HG03103 (cell line): ENCODE measurements at regions not wholly inside any gene's neighbourhood (a gene's known extent, or its start where the extent isn't known, plus 50 kb on each side); places are given as distances from the start of the nearest gene placed in this dataset.
"Not testable (repeated sequence)": the region's sequence is repeated elsewhere in the genome, so short reads cannot be mapped to it uniquely, and the experiment has no call there.

Experiments
- ATAC-seq: cut with Tn5 transposase; IDR thresholded peaks from one replicate; pipeline ENCODE4 v1.9.1; 2021; ENCODE audit warnings: low read depth; ENCODE audit not compliant: unreplicated experiment

GRCh38 chr6:71007298-71007697, 50.4 kb upstream of the B3GAT2 start:
- ATAC-seq, result not testable (repeated sequence)

GRCh38 chr6:71011871-71012371, 55.1 kb upstream of the B3GAT2 start:
- no peak for ATAC-seq

DNA sequence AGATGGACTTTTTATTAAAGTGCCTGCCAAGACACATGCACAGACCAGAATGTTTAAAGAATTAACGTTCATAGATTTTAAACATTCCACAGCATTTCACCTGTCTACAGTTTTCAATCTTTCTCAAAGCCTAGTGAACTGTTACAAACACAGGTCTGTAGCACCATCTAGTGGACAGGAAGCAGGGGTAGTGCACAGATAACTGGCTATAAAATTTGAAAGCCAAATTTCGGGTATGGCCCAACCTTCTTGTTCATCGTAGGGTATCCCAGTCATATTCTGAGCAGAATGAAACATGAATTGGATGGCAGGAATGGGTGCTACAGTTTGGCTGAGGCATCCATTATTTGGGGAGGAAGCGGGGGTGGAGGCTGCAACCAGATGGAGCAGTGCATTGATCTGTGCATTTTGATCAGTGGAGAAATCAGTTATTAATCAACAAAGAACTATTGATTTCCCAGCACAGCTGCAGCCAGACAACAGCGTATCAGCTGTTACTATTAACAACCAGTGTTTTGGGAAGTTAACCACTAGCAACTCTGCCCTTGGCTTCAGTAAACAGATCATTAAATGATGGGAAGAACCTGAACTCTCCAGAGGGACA, 56.1 kb upstream of the B3GAT2 start:
- ATAC-seq, result peak; percentile 69

GRCh38 chr6:71015392-71015791, 58.5 kb upstream of the B3GAT2 start:
- ATAC-seq, result no peak

DNA sequence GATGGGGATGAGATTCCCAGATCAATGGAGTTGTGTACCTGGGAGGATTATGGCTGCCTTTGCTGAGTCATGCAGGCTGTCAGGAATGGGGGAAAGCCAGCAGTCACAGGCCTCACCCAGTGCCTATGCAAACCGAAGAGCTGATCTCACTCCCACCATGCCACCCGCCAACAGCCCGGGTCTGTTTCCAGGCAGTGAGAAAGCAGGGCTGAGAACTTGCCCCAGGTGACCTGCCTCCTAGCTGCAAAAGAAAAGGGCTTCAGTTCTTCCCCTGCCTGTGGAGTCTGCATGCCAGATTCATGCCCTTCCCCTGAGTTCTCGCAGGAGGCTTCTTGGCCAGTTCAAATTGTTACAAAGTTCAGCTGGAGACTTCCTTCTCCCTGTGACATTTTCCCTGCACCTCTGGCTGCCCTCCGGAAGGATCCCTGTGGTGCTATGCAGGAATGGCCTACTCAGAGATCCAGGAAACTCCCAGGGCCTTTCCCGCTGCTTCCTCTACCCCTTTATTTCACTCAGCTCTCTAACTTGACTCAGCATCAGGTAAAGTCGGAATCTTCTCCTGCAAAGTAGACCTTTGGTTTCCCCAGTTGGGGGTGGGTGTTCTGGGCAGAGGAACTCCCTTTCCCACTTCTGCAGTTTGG, 71.5 kb upstream of the B3GAT2 start:
- no peak for ATAC-seq

GRCh38 chr6:71028877-71029252, 72.0 kb upstream of the B3GAT2 start:
- no peak for ATAC-seq

GRCh38 chr6:71029555-71029954, 72.7 kb upstream of the B3GAT2 start:
- ATAC-seq, result no peak

DNA sequence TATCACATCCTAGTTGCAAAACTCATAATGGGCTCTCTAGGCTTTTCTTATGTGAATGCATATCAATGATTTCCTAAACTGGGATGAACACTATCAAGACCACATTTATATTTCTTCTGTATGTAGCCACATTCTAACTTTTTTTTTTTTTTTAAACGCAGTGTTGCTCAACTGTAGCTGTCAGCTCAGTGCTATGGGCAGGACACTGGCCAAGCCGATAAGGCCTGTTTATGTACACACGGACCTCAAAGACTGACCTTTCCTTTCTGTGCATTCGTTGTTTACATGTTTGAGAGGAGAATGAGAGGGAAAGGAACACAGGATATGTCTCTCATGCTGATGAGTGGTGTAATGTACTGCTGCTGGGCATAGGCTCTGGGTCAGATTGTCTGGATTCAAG, 75.1 kb upstream of the B3GAT2 start:
- ATAC-seq, result no peak

GRCh38 chr6:71033171-71033570, 76.3 kb upstream of the B3GAT2 start:
- no peak for ATAC-seq

DNA sequence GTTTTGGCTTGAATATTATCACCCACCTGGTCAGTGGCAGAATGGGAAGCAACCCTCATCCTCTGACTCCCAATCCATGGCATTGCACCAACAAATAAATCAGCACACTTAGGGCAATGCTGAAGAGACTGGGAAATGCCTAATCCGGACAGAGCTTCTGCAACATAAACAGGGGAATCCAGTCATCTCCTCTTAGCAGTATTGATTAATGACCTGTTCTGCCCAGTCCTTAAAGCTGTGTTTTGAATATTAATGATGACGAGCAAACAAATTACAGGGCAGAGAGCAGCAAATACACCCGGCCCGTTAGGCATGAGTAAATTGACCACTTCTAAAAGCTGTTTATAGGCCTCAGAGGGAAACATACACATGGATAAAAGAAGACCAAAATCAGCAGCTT, 77.0 kb upstream of the B3GAT2 start:
- ATAC-seq, result no peak

DNA sequence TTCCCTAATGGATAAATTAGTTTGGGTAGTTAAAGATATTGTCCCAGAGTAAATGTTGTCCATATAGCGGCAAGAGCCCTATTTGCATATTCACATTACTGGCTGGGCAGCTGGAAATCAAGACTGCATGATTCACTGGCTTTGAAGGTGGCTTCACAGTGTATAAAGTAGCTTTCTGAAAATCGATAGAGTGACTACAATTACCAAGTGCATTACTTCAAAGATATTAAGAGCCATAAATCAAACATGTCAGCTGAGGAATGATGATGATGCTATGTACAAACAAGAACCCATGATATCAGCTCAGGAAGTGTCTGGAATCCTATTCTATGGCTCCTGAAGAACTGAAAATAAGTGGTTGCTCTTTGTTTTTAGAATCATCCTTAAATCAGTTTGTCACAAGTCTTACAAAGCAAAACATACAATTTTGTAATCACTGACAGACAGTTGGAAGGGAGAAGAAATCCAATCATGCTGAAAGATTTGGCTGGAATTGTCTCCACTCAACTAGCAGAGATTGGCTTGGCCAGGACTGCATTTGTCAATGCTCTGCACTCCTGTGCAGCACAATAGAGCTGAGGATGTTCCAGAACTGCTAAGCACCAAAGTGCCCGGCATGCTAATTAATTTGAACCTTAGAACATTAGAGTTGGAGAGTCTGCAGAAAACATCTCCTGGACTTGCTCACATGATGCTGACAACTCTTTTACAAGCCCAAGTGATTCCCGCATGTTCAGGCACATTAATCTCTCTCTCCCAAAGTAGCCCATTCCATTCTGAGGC, 77.9 kb upstream of the B3GAT2 start:
- ATAC-seq, result no peak

- ATAC-seq, result no peak
These were observed 79.0 kb upstream of the B3GAT2 start for GRCh38 chr6:71035871-71036270.

GRCh38 chr6:71038711-71039344, 82.0 kb upstream of the B3GAT2 start:
- ATAC-seq, result no peak

DNA sequence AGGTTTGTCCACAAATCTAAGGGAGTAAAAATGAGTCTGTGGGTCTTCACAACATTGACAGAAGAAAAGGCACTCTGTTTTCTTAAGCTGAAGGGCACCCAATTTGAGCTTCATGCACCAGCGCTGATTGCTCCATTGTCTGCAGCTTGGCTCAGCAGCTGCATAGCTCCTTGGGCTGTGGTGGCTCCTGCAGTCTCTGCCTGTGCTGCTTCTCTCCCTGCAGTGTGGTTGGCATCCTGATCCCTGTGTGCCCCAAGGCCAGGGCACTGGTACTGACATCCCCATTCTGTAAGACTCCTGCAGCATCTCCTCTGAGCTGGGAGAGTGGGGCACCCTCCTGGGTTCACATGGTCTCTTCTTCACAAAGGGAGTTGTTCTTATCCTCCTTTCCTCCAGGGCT, 83.2 kb upstream of the B3GAT2 start:
- ATAC-seq, result no peak

DNA sequence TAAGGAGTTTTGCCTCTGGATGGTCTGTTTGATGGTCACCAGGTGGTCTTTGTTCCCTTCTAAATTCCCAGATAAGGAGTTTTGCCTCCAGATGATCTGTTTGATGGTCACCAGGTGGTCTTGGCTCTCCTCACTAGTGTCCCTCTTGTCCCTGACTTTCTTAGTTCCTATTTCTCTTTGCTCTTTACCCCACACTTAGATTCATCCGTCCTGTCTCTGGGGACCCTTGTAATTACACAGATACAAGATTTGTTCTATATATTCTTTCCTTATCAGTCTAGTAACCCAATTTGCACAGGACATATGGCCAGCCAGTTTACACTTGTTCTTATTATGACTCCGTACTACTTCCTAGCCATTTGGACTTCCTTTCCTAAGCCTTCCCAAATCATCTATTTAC, 84.0 kb upstream of the B3GAT2 start:
- ATAC-seq, result no peak

- peak; percentile 53 for ATAC-seq
These were observed 87.0 kb upstream of the B3GAT2 start for GRCh38 chr6:71043902-71044301.

GRCh38 chr6:71044753-71045152, 87.9 kb upstream of the B3GAT2 start:
- no peak for ATAC-seq

- no peak for ATAC-seq
These were observed 88.4 kb upstream of the B3GAT2 start for GRCh38 chr6:71045296-71045695.

DNA sequence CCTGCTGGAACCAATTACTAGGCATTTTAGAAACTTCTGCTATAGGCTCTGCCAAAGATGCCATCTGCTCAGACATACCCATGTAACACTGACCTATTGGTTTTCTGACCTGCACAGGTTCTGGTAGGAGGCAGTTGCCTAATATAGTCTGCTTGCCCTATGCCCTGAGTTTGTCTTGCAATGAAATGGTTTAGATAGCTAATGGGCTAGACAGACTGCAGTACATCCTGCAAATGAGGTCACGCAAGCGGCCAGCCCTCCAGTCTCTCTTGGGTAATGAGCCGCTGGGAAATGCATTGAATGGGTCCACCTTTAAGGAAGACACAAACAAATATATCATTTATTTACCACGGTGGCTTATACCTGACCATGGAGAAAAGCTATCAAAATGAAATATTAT, 90.6 kb upstream of the B3GAT2 start:
- ATAC-seq, result no peak

- ATAC-seq, result no peak
These were observed 91.7 kb upstream of the B3GAT2 start for GRCh38 chr6:71048320-71049164.
